DMS53 (cell line): ENCODE measurements at regions not wholly inside any gene's neighbourhood (a gene's known extent, or its start where the extent isn't known, plus 50 kb on each side); places are given as distances from the start of the nearest gene placed in this dataset.

Experiments used
- DNase-seq: peaks from one replicate; lab custom pipeline; 2025; lab: John Stamatoyannopoulos, UW

GRCh38 chr7:153385502-153385901 is 626.0 kb downstream of the ACTR3B start:
- no peak for DNase-seq

DNA sequence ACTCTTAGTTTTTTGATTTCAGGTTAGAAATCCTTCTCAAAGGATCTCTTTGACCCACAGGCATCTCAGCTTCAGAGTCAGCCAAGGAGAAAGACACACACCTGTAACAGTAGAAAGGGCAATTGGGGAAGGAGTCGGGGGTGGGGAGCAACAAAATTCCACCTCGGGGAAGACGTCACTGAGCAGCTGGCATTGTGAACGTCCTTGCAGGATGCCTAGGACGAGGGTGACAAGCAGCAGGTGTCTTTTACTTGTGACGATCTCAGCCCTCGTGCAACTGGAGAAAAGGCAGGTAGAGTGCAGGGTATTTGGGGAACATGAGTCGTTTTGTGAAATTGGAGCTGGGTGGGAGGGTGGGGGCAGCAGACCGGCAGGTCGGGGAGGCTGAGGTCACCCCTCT is 627.0 kb downstream of the ACTR3B start:
- no peak for DNase-seq

DNA sequence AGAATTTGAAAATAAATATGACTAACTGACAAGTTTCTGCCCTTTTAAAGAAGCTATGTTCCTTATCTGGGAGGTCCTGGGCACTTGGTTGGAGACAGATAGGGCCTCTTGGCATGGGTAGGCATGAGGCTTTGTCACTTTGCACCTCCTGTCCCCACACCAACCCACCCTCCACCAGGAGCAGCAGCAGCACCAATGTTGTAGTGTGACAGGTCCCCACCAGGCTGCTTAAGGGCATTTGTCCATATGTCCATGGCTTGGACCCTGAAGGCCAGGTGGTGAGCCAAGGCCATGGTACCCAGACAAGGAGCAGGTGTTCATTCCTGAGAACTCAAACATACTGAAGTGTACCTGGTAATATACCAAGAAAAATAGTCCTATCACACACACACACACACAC is 629.1 kb downstream of the ACTR3B start:
- DNase-seq = no peak

DNA sequence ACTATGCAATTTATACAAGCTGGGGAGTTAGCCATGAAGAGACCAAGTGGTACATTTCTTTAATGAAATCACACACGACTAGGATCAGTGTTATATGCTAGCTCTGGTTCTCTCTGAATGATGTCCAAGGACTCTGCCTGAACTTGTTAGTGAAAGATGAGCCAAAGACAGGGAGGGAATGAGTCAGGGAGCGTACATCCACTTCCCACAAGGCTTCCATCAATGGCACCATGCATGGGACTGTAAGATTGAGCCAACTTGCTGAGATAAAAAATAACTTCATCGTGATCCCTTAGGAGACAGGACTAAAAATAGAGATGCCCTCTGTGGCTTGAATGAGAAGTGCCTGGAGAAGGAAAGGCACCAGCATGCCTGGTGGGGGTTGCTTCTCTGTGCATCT is 629.7 kb downstream of the ACTR3B start:
- no peak for DNase-seq

- DNase-seq = no peak
These were observed 631.4 kb downstream of the ACTR3B start for GRCh38 chr7:153390955-153391354.

DNA sequence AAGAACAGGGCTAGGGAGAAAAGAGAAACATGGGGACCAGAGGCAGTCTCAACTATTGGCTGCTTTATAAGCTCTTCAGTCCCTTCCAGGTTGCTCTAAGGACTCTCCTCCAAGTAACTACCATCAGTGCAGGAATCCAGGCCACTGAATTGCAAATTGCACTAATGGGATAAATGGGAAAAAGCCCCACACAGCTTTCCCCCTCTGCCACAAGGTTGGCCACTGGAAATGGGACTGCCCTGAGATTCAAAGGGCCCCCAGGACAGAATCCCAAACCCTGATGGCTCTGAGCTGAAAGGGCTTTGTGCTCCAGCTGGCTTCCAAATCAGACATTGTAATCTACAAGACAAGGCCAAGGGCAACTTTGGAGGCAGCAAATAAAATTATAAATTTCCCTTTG is 633.2 kb downstream of the ACTR3B start:
- DNase-seq = no peak

DNA sequence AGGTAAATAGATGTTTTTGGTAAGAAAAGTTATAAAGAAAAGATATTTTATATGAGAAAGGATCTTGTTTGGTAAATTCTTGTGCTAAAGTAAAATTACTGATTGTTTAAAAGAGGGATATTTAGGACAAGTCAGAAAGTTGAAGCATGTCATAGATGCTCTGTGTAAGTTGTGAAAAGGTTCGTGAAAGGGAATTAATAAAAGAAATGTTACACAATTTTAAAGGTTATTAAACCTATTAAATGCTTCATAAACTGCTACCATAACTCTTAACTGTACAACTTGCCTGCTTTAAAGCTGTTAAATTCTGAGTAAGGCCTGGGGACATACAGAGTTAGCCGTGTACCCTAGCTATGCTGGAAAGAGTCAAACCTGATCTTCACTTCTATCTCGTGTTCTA is 634.1 kb downstream of the ACTR3B start:
- DNase-seq = no peak

- DNase-seq = no peak
These were observed 636.9 kb downstream of the ACTR3B start for GRCh38 chr7:153396475-153396874.

DNA sequence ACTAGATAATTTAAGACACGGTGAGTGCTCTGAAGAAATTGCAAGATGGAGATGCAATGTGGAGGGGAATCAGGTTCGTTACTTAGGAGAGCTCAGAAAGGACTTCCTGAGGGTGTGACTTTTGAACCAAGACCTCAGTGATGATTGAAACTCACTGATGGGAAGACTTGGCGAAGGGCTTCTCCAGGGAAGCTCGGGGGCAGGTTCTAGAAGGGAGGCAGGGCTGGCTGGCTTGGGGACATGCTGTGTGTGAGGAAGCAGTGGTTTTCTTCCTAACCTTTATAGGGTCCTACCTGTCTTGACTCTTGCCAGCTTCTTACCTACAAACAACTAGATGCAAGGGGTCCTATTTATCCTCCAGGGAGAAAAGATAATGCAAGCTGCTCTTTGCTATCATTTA is 637.9 kb downstream of the ACTR3B start:
- DNase-seq = no peak

- no peak for DNase-seq
These were observed 638.4 kb downstream of the ACTR3B start for GRCh38 chr7:153397906-153398305.

DNA sequence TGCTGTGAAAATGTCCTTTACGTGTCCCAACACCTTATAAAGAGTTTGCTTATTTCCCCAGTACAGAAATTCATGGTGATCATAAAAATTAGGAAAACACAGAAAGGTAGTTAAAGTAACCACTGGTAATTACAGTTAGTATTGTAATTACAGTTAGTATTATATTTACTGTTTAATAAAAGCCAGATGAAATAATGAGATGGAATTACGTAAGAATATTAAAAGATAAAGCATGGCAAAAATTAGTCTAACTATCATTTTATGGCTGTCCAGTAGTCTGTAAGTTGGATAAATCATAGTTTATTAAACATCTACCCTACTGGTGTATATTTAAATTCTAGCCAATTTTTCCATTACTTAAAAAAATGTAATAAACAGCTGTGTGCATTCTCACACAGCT is 638.8 kb downstream of the ACTR3B start:
- DNase-seq = no peak

GRCh38 chr7:153398789-153399553 is 639.4 kb downstream of the ACTR3B start:
- DNase-seq = no peak

DNA sequence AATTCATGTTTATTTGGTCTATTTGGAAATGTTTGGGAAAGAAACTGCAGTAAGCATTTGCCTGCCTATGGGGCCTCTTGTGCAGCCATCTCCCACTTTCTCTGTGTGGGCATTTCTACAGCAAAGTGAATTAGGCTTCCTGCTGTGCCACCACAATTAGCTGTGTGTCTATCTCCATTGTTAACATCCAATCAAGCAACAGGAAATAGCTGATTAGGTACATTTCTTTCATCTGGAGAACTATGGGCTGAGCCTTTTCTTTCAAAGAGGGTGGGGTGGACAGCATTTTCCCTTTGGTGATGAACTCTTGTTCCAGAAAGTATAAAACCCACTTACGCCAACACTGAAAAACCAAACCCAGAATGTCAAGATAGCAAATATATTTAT is 640.0 kb downstream of the ACTR3B start:
- no peak for DNase-seq

- DNase-seq = no peak
These were observed 641.4 kb downstream of the ACTR3B start for GRCh38 chr7:153400735-153401593.

GRCh38 chr7:153401795-153402720 is 642.5 kb downstream of the ACTR3B start:
- DNase-seq = no peak

- DNase-seq = no peak
These were observed 643.4 kb downstream of the ACTR3B start for GRCh38 chr7:153402721-153403541.

DNA sequence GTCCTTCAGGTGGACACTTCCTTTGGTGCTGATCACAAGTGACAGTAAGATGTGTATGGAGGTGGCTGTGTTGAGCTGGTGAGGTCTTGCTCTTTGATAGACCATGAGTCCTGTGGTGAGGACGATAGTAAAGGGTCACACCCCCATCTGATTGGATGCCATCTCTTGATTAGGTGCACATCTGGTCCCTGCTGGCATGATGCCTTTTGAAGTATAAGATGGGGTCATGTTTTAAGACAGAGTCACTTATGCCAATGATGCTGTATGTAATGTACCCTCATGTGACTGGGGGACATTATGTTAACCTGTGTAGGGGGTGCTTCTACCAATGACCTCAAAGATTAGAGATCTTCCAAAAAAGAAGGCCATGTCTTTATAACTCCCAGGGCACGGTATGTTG is 644.6 kb downstream of the ACTR3B start:
- no peak for DNase-seq

GRCh38 chr7:153404781-153405279 is 645.3 kb downstream of the ACTR3B start:
- no peak for DNase-seq

GRCh38 chr7:153405704-153406485 is 646.3 kb upstream of the DPP6 start:
- DNase-seq = no peak

DNA sequence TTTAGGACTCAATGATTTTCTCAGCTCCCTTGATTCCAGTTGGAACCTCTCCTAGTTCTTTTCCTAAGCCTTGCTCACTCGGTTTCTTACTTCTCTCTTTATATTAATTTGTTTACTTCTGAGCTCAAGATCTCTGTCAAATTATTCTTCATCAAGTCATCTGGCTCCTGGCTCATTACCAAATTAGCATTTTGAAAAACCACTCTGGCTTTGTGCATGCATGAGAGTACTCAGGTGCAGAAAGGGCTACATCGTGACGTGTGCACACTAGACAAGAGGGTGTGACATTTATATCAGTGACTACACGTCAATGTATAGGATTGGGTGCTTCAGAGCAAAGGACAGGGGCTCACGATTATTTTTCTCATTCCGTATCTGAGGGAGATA is 645.7 kb upstream of the DPP6 start:
- DNase-seq = no peak
